ENCODE measurements at regions not wholly inside any gene's neighbourhood (a gene's known extent, or its start where the extent isn't known, plus 50 kb on each side); places are given as distances from the start of the nearest gene placed in this dataset.

DNA sequence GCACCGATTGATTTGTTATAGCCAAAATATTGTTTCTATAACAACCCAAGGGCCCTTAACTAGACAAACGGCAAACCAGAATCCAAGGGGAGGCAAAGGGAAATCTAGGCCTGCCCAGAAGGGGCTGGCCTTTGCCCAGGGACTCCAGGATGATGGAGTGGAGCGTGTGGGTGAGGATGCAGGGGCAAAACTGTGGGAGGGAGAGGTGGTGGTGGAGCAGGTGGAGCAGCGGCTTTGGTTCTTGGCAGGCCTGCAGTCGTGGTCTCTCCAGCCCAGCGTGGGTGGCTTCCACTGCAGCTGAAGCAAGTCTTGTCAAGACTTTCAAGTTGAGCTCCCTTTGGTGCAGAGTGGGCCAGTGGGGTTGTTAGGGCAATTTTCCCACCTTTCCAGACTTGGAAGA lies 98.6 kb upstream of the TBCA start:
- no peaks in the 10 kb centered on the region for H3K9me3 ChIP-seq
- ATAC-seq, result no peak
- no peaks in the 10 kb centered on the region for H3K4me1 ChIP-seq (ENCODE audit: low read depth)
- TF ChIP-seq, protein P1, sequence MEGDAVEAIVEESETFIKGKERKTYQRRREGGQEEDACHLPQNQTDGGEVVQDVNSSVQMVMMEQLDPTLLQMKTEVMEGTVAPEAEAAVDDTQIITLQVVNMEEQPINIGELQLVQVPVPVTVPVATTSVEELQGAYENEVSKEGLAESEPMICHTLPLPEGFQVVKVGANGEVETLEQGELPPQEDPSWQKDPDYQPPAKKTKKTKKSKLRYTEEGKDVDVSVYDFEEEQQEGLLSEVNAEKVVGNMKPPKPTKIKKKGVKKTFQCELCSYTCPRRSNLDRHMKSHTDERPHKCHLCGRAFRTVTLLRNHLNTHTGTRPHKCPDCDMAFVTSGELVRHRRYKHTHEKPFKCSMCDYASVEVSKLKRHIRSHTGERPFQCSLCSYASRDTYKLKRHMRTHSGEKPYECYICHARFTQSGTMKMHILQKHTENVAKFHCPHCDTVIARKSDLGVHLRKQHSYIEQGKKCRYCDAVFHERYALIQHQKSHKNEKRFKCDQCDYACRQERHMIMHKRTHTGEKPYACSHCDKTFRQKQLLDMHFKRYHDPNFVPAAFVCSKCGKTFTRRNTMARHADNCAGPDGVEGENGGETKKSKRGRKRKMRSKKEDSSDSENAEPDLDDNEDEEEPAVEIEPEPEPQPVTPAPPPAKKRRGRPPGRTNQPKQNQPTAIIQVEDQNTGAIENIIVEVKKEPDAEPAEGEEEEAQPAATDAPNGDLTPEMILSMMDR (IDR thresholded peaks at IDR 0.05), result no peak
- no peaks in the 10 kb centered on the region for H3K36me3 ChIP-seq (ENCODE audit: low read depth)
- intact Hi-C loops (cut with DNase I, micrococcal nuclease), result no loop called here
- no peak overlapping the region for H3K4me3 ChIP-seq
- no peak for DNase-seq

DNA sequence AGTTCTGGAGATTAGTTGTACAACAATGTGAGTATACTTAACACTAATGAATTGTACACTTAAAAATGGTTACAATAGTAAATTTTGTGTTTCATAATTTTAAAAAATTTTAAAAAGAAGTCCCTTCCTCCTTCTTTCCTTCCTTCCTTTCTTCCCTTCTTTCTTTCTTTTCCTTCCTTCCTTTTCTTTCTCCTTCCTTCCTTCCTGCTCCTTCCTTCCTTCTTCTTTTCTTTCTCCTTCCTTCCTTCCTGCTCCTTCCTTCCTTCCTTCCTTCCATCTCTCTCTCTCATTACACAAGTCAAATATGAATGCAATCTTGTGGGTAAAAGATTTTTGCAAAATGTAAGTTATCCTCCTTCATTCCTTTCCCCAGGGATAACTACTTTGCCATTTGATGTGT lies 97.1 kb upstream of the TBCA start:
- Histone ChIP-seq H3K4me1 (ENCODE audit: low read depth) (no peaks in the 10 kb centered on the region), H3K9me3 (no peaks in the 10 kb centered on the region), H3K4me3 (no peak overlapping the region), H3K36me3 (ENCODE audit: low read depth) (no peaks in the 10 kb centered on the region)
- intact Hi-C loops (cut with DNase I, micrococcal nuclease), result no loop called here
- TF ChIP-seq, protein P1 (IDR thresholded peaks at IDR 0.05), result no peak
- no peak for DNase-seq
- ATAC-seq, result no peak

DNA sequence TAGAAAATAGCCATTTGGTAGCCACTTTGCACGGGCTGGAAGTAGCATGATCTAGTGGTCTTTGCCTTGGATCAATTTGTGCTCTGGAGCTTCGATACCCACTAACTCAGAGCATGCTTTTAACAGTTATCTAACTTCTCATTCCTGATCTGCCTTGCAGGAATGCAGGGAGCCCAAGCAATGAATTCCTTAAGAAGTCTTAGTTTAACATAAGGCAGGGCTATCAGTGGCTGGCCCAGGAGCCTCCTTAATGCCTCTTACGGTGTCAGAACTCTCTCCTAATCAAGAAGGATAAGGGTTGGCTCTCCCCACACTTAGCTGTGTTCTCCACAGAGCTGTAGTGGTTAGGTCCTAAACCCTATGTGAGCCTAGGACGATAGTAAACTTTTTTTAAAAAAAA lies 95.8 kb upstream of the TBCA start:
- Histone ChIP-seq H3K36me3 (ENCODE audit: low read depth) (no peaks in the 10 kb centered on the region), H3K4me3 (no peak overlapping the region), H3K9me3 (no peaks in the 10 kb centered on the region), H3K4me1 (ENCODE audit: low read depth) (no peaks in the 10 kb centered on the region)
- ATAC-seq (no peak), DNase-seq (no peak)
- TF ChIP-seq, protein P1 (IDR thresholded peaks at IDR 0.05), result no peak
- intact Hi-C loops (cut with DNase I, micrococcal nuclease), result no loop called here

DNA sequence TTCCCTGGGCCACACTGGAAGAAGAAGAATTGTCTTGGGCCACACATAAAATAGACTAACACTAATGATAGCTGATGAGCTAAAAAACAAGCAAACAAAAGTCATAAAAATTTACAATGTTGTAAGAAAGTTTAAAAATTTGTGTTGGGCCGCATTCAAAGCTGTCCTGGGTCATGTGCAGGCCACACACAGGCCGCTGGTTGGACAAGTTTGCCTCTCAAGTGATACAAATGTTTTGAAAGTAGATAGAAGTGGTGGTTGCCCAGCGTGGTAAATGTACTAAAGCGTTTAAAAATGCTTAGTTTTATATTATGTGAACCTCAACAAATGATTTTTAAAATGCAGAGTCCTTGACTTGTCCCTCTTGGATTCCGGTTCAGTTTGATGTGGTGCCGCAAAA lies 94.9 kb upstream of the TBCA start:
- no peaks in the 10 kb centered on the region for H3K4me1 ChIP-seq (ENCODE audit: low read depth)
- ATAC-seq (no peak), DNase-seq (no peak)
- no peaks in the 10 kb centered on the region for H3K9me3 ChIP-seq
- TF ChIP-seq, protein P1 (IDR thresholded peaks at IDR 0.05), result no peak
- H3K4me3 ChIP-seq, result no peak overlapping the region
- intact Hi-C loops (cut with DNase I, micrococcal nuclease), result no loop called here
- H3K36me3 ChIP-seq (ENCODE audit: low read depth), result no peaks in the 10 kb centered on the region

DNA sequence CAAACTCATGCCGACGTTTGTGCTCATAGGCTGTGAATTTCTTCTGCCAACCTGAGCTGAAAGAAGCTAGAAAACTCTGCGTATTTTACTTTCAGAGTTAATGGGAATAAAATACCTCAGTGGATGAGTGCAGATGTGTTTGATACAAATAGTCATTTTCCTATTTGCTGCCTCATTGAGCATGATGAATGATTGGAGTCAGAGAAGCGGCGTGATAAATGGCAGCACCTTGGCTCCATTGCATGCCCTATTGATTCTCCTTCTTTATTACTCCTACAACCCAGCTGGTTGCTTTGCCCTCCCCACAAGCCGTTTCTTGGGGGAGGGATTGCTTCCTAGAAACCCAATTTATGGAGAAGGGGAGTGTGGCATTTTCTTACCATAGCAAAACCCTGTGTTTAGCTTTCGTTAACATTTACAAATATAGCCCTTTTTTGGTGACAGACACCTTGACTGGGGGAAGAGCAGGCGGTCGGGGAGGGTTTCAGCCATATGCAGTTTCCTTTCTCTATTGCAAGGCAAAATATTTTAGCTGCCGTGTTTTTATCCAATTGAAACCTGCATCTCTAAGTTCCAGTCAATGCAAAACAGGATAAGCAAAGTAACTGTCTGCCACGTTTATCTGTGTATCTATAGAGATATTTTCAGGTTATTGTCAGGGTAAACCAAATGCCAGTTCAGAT lies 93.1 kb upstream of the TBCA start:
- Histone ChIP-seq H3K4me1 (ENCODE audit: low read depth) (no peaks in the 10 kb centered on the region), H3K9me3 (no peaks in the 10 kb centered on the region), H3K36me3 (ENCODE audit: low read depth) (no peaks in the 10 kb centered on the region), H3K4me3 (no peak overlapping the region)
- intact Hi-C loops (cut with DNase I, micrococcal nuclease), result no loop called here
- ATAC-seq, result no peak
- DNase-seq, result no peak
- TF ChIP-seq, protein P1 (IDR thresholded peaks at IDR 0.05), result no peak

DNA sequence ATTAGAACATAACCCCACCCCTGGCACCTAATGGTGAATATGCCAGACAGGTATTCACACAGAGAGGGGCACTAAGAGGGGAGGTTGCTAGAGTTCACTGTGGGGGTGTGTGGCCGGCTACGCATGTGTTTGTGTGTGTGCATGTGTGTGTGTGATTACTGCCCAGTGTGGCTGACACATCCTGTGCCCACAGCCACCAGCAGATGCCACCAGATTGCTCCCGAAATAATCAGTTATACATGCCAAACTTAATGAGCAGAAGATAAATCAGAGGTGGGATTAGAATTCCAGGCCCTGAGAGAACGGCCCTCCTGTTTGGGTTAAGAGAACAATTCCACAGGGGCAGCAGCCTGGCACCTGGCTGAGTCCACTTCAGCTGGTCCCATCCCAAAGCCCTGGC lies 91.8 kb upstream of the TBCA start:
- H3K36me3 ChIP-seq (ENCODE audit: low read depth), result no peaks in the 10 kb centered on the region
- no peak for ATAC-seq
- TF ChIP-seq, protein P1 (IDR thresholded peaks at IDR 0.05), result no peak
- no peaks in the 10 kb centered on the region for H3K4me1 ChIP-seq (ENCODE audit: low read depth)
- DNase-seq, result no peak
- intact Hi-C loops (cut with DNase I, micrococcal nuclease), result no loop called here
- no peak overlapping the region for H3K4me3 ChIP-seq
- H3K9me3 ChIP-seq, result no peaks in the 10 kb centered on the region
